T47D (cell line): ENCODE measurements at regions not wholly inside any gene's neighbourhood (a gene's known extent, or its start where the extent isn't known, plus 50 kb on each side); places are given as distances from the start of the nearest gene placed in this dataset.
A peak's percentile ranks its signal among the peaks of the same experiment; 100 is the strongest.
"Not testable (repeated sequence)": the region's sequence is repeated elsewhere in the genome, so short reads cannot be mapped to it uniquely, and the experiment has no call there.

Experiments used
- DNase-seq, 2 experiments: peaks; one replicate each; pipeline versions ENCODE4 v3.0.0 to v3.0.0-alpha.2; 2011 to 2012; ENCODE audit warnings: low read depth in 1 of 2, low spot score in 1 of 2
- JUND ChIP-seq: IDR thresholded peaks from 2 replicates; pipeline ENCODE4 v1.6.1; 2012; ENCODE audit warnings: low read depth
- in situ Hi-C: cut with HindIII; loops from 2 replicates; pipeline ENCODE4 v1.10.0; 2016; ENCODE audit warnings: low sequenced_read_pairs, low pct_unique_long_range_greater_than_20kb

DNA sequence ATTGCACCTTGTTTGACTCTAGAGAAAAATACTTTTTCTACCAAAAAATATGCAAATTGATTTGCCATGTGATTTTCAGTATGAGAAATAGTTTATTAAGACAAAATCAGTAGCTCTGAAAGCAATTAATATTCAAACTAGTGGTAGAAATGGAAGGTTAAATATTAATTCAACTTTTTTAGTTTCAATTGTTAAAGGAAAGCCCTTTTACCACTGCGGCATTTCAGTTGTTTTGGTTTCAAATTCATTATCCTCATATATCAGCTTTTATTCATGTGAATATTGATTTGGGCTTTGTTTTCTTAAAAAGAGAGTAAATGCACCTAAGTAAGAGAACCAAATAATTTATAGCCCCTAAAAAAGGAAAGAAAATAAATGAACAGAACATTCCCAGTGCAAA lies 660.6 kb upstream of the CHD1 start:
- no peak for DNase-seq
- TF ChIP-seq JUND: no peak
- in situ Hi-C loops: no loop called here

DNA sequence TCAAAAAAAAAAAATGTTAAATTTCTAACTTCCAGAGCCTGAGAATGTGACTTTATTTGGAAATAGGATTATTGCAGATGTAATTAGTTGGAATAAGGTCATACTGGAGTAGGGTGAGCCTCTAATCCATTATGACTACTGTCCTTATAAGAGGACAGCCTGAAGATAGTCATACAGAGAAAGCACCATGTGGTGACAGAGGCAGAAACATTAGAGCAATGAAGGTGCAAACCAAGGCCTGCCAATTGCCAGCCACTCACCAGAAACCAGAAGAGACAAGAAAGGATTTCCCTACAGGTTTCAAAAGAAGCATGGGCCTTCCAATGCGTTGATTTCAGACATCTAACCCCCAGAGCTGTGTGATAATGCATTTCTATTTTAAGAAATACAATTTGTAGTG lies 659.2 kb upstream of the CHD1 start:
- in situ Hi-C loops: no loop called here
- TF ChIP-seq JUND: no peak
- no peak for DNase-seq

- in situ Hi-C loops: no loop called here
- TF ChIP-seq JUND: no peak
- DNase-seq: no peak
Observed at GRCh38 chr5:99586878-99587277, 658.1 kb upstream of the CHD1 start.

GRCh38 chr5:99581204-99581603 lies 652.4 kb upstream of the CHD1 start:
- in situ Hi-C loops, DNase-seq: not testable (repeated sequence)

DNA sequence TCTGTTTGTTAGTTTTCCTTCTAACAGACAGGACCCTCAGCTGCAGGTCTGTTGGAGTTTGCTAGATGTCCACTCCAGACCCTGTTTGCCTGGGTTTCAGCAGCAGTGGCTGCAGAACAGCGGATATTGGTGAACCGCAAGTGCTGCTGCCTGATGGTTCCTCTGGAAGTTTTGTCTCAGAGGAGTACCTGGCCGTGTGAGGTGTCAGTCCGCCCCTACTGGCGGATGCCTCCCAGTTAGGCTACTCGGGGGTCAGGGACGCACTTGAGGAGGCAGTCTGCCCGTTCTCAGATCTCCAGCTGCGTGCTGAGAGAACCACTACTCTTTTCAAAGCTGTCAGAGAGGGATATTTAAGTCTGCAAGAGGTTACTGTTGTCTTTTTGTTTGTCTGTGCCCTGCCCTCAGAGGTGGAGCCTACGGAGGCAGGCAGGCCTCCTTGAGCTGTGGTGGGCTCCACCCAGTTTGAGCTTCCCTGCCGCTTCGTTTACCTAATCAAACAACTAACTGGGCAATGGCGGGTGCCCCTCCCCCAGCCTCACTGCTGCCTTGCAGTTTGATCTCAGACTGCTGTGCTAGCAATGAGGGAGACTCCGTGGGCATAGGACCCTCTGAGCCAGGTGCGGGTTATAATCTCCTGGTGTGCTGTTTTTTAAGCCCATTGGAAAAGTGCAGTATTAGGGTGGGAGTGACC lies 634.3 kb upstream of the CHD1 start:
- in situ Hi-C loops, DNase-seq: not testable (repeated sequence)

- TF ChIP-seq JUND: no peak
- no peak for DNase-seq
- in situ Hi-C loops: no loop called here
Observed at GRCh38 chr5:99553211-99553810, 624.5 kb upstream of the CHD1 start.

- in situ Hi-C loops: no loop called here
- TF ChIP-seq JUND: no peak
- no peak for DNase-seq
Observed at GRCh38 chr5:99544356-99544755, 615.5 kb upstream of the CHD1 start.

- in situ Hi-C loops: no loop called here
- DNase-seq: peak in 1 of 2 experiments; percentile 10
- TF ChIP-seq JUND: no peak
Observed at GRCh38 chr5:99543841-99544240, 615.0 kb upstream of the CHD1 start.

DNA sequence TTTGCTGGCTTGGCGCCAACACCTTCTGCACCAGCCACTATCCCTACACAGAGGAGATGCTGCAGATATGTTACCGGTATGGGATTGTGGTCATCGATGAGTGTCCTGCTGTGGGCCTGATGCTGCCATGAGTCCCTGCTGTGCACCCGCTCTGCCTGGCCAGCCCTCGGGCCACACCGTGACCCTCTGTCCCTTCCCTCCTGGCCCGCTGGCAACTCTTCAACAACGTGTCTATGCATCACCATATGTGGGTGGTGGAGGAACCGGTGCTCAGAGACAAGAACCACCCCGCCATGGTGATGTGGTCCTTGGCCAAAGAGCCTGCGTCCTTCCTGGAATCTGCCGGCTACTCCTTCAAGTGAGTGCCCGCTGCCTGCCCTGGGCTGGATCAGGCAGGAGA lies 605.4 kb upstream of the CHD1 start:
- in situ Hi-C loops, DNase-seq: not testable (repeated sequence)

GRCh38 chr5:99521666-99522065 lies 592.9 kb upstream of the CHD1 start:
- in situ Hi-C loops, DNase-seq: not testable (repeated sequence)

- in situ Hi-C loops: not testable (repeated sequence)
Observed at GRCh38 chr5:99515864-99516490, 587.2 kb upstream of the CHD1 start.

DNA sequence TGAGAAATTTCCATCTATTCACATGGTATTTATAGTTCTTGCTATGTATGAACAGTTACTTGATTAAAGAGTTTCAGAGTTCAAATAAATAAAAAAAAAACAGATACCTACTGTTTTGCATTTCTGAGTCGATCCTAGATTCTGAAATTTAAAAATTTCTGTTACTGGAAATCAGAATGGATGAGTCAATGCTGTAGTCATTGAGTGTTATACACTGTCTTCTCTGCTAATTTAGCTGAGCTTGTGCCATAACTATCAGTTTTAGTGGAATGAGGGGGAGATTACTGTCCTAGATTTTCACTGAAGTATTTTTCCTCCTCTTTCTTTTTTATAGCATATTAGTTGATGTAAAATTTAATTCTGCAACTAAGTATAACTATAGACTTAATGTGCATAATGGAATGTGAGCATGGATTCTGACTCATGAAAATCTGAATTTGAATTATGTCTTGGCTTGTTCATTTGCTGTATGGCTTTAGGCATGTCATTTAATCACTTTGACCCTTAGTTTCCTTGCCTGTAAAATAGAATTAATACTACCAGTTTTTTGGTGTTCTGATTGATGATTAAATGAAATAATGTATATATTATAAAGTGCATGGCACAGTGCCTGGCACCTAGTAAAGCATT lies 581.5 kb upstream of the CHD1 start:
- DNase-seq, in situ Hi-C loops: not testable (repeated sequence)

More at GRCh38 chr5:99515864-99516490, 587.2 kb upstream of the CHD1 start:
- peak in 1 of 2 experiments; percentile 14 for DNase-seq

DNA sequence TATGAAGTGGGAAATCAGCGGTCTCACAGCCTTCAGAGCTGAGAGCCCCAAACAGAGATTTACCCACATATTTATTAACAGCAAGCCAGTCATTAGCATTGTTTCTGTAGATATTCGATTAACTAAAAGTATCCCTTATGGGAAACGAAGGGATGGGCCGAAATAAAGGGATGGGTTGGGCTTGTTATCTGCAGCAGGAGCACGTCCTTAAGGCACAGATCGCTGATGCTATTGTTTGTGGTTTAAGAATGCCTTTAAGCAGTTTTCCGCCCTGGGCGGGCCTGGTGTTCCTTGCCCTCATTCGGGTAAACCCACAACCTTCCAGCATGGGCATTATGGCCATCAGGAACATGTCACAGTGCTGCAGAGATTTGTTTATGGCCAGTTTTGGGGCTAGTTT lies 580.3 kb upstream of the CHD1 start:
- in situ Hi-C loops, DNase-seq: not testable (repeated sequence)

DNA sequence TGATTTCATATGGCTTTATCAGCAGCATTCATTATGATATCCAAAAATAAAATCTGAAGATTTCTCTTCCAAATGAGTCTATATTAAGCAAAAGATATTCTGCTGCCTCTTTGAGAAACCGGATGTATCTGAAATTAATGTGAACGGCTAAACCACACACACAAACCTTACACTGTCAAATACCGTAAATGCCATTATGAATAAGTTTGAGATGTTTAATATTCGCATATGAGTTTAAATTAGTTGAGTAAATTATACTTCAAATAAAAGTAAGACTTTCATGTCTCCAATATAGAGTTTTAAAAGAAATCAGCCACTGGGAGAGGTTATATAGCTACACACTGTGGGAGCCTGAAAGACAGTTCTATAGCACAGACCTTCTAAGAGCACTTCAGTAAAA lies 566.6 kb upstream of the CHD1 start:
- DNase-seq, in situ Hi-C loops: not testable (repeated sequence)

DNA sequence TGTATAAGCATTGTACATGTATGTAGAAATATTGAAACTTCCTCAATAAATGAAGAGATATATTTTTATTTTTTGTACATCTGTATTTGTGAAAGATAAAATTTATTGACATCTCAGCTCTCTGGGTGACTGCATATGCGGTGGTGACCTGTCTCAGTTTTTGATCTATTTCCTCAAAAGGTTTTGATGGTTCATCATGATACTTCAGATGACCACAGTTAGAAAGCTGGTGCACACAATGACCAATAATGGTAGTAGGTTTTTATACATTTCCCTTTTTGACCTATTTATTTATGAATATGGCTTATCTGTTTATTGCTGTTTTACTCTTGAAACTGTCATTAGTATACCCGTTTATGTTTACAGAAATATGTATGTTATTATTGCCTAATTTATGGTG lies 549.6 kb upstream of the CHD1 start:
- DNase-seq, in situ Hi-C loops: not testable (repeated sequence)

GRCh38 chr5:99473328-99473727 lies 544.5 kb upstream of the CHD1 start:
- DNase-seq, in situ Hi-C loops: not testable (repeated sequence)

- DNase-seq, in situ Hi-C loops: not testable (repeated sequence)
Observed at GRCh38 chr5:99471726-99472125, 542.9 kb upstream of the CHD1 start.

GRCh38 chr5:99471178-99471577 lies 542.4 kb upstream of the CHD1 start:
- DNase-seq: peak in 1 of 2 experiments; percentile 25
- in situ Hi-C loops: not testable (repeated sequence)
